GM19455 (cell line): ENCODE measurements at regions not wholly inside any gene's neighbourhood (a gene's known extent, or its start where the extent isn't known, plus 50 kb on each side); places are given as distances from the start of the nearest gene placed in this dataset.

ENCODE experiments used
- ATAC-seq: cut with Tn5 transposase; IDR thresholded peaks from one replicate; pipeline ENCODE4 v1.9.1; 2021; ENCODE audit not compliant: unreplicated experiment

GRCh38 chr20:43804781-43805180 lies 78.0 kb upstream of the GTSF1L start:
- no peak for ATAC-seq

GRCh38 chr20:43803276-43803675 lies 76.5 kb upstream of the GTSF1L start:
- no peak for ATAC-seq

GRCh38 chr20:43800186-43800585 lies 73.4 kb upstream of the GTSF1L start:
- no peak for ATAC-seq

GRCh38 chr20:43799741-43800140 lies 72.9 kb upstream of the GTSF1L start:
- ATAC-seq = no peak

GRCh38 chr20:43799150-43799711 lies 72.4 kb upstream of the GTSF1L start:
- no peak for ATAC-seq

GRCh38 chr20:43798291-43799149 lies 71.7 kb upstream of the GTSF1L start:
- no peak for ATAC-seq

- no peak for ATAC-seq
Observed at GRCh38 chr20:43794326-43794725, 67.5 kb upstream of the GTSF1L start.

GRCh38 chr20:43789593-43789992 lies 62.8 kb upstream of the GTSF1L start:
- peak; percentile 69 for ATAC-seq

GRCh38 chr20:43787937-43788336 lies 61.1 kb upstream of the GTSF1L start:
- ATAC-seq = peak; percentile 48

- no peak for ATAC-seq
Observed at GRCh38 chr20:43786885-43787284, 60.1 kb upstream of the GTSF1L start.

GRCh38 chr20:43781215-43781614 lies 54.4 kb upstream of the GTSF1L start:
- ATAC-seq = no peak

- no peak for ATAC-seq
Observed at GRCh38 chr20:43778375-43778774, 51.6 kb upstream of the GTSF1L start.

- ATAC-seq = no peak
Observed at GRCh38 chr20:43776691-43777090, 49.9 kb upstream of the GTSF1L start.
